ENCODE measurements at regions not wholly inside any gene's neighbourhood (a gene's known extent, or its start where the extent isn't known, plus 50 kb on each side); places are given as distances from the start of the nearest gene placed in this dataset.

- no peak for TF ChIP-seq POLR2A (IDR thresholded peaks at IDR 0.05; ENCODE audit: low read length)
- TF ChIP-seq GATA1 (IDR thresholded peaks at IDR 0.05; ENCODE audit: low read depth, low read length), result no peak
- no peak for DNase-seq
Measured at GRCh38 chr2:185335879-185336278, 402.7 kb upstream of the FSIP2 start.

GRCh38 chr2:185337033-185337432, 401.6 kb upstream of the FSIP2 start:
- DNase-seq, result no peak
- no peak for TF ChIP-seq GATA1 (IDR thresholded peaks at IDR 0.05; ENCODE audit: low read depth, low read length)
- TF ChIP-seq POLR2A (IDR thresholded peaks at IDR 0.05; ENCODE audit: low read length), result no peak

- DNase-seq, result no peak
- TF ChIP-seq POLR2A (IDR thresholded peaks at IDR 0.05; ENCODE audit: low read length) (no peak), GATA1 (IDR thresholded peaks at IDR 0.05; ENCODE audit: low read depth, low read length) (no peak)
Measured at GRCh38 chr2:185338104-185338503, 400.5 kb upstream of the FSIP2 start.

GRCh38 chr2:185347445-185347844, 391.2 kb upstream of the FSIP2 start:
- no peak for DNase-seq
- no peak for TF ChIP-seq POLR2A (IDR thresholded peaks at IDR 0.05; ENCODE audit: low read length)
- TF ChIP-seq GATA1 (IDR thresholded peaks at IDR 0.05; ENCODE audit: low read depth, low read length), result no peak

- TF ChIP-seq POLR2A (IDR thresholded peaks at IDR 0.05; ENCODE audit: low read length) (no peak), GATA1 (IDR thresholded peaks at IDR 0.05; ENCODE audit: low read depth, low read length) (no peak)
- DNase-seq, result no peak
Measured at GRCh38 chr2:185360776-185361175, 377.8 kb upstream of the FSIP2 start.

- DNase-seq, result no peak
- no peak for TF ChIP-seq GATA1 (IDR thresholded peaks at IDR 0.05; ENCODE audit: low read depth, low read length)
- TF ChIP-seq POLR2A (IDR thresholded peaks at IDR 0.05; ENCODE audit: low read length), result no peak
Measured at GRCh38 chr2:185372188-185372587, 366.4 kb upstream of the FSIP2 start.

GRCh38 chr2:185373229-185373628, 365.4 kb upstream of the FSIP2 start:
- TF ChIP-seq POLR2A (IDR thresholded peaks at IDR 0.05; ENCODE audit: low read length), result no peak
- TF ChIP-seq GATA1 (IDR thresholded peaks at IDR 0.05; ENCODE audit: low read depth, low read length), result no peak
- peak in 1 of 2 experiments; percentile 0 for DNase-seq

- DNase-seq, result no peak
- no peak for TF ChIP-seq GATA1 (IDR thresholded peaks at IDR 0.05; ENCODE audit: low read depth, low read length)
- no peak for TF ChIP-seq POLR2A (IDR thresholded peaks at IDR 0.05; ENCODE audit: low read length)
Measured at GRCh38 chr2:185374878-185375277, 363.7 kb upstream of the FSIP2 start.

GRCh38 chr2:185375731-185376130, 362.9 kb upstream of the FSIP2 start:
- no peak for TF ChIP-seq GATA1 (IDR thresholded peaks at IDR 0.05; ENCODE audit: low read depth, low read length)
- TF ChIP-seq POLR2A (IDR thresholded peaks at IDR 0.05; ENCODE audit: low read length), result no peak
- no peak for DNase-seq

- TF ChIP-seq GATA1 (IDR thresholded peaks at IDR 0.05; ENCODE audit: low read depth, low read length), result no peak
- TF ChIP-seq POLR2A (IDR thresholded peaks at IDR 0.05; ENCODE audit: low read length), result no peak
- DNase-seq, result no peak
Measured at GRCh38 chr2:185381631-185382030, 357.0 kb upstream of the FSIP2 start.

- DNase-seq, result no peak
Measured at GRCh38 chr2:185384822-185385560, 353.6 kb upstream of the FSIP2 start.

GRCh38 chr2:185388226-185388625, 350.4 kb upstream of the FSIP2 start:
- TF ChIP-seq POLR2A (IDR thresholded peaks at IDR 0.05; ENCODE audit: low read length), result no peak
- TF ChIP-seq GATA1 (IDR thresholded peaks at IDR 0.05; ENCODE audit: low read depth, low read length), result no peak

More at GRCh38 chr2:185384822-185385560, 353.6 kb upstream of the FSIP2 start:
- TF ChIP-seq GATA1 (IDR thresholded peaks at IDR 0.05; ENCODE audit: low read depth, low read length) (no peak), POLR2A (IDR thresholded peaks at IDR 0.05; ENCODE audit: low read length) (no peak)

GRCh38 chr2:185391543-185391942, 347.1 kb upstream of the FSIP2 start:
- TF ChIP-seq GATA1 (IDR thresholded peaks at IDR 0.05; ENCODE audit: low read depth, low read length), result no peak
- TF ChIP-seq POLR2A (IDR thresholded peaks at IDR 0.05; ENCODE audit: low read length), result no peak

More at GRCh38 chr2:185388226-185388625, 350.4 kb upstream of the FSIP2 start:
- no peak for DNase-seq

GRCh38 chr2:185393091-185393490, 345.5 kb upstream of the FSIP2 start:
- TF ChIP-seq GATA1 (IDR thresholded peaks at IDR 0.05; ENCODE audit: low read depth, low read length) (no peak), POLR2A (IDR thresholded peaks at IDR 0.05; ENCODE audit: low read length) (no peak)

More at GRCh38 chr2:185391543-185391942, 347.1 kb upstream of the FSIP2 start:
- no peak for DNase-seq

GRCh38 chr2:185402474-185402873, 336.1 kb upstream of the FSIP2 start:
- no peak for TF ChIP-seq POLR2A (IDR thresholded peaks at IDR 0.05; ENCODE audit: low read length)
- TF ChIP-seq GATA1 (IDR thresholded peaks at IDR 0.05; ENCODE audit: low read depth, low read length), result no peak
- no peak for DNase-seq

More at GRCh38 chr2:185393091-185393490, 345.5 kb upstream of the FSIP2 start:
- DNase-seq, result no peak
